Uterus (tissue), 2 donors: ENCODE measurements at regions not wholly inside any gene's neighbourhood (a gene's known extent, or its start where the extent isn't known, plus 50 kb on each side); places are given as distances from the start of the nearest gene placed in this dataset.

Experiments
- CTCF ChIP-seq, 4 experiments: fragments of 200-600 bp in 2 of 4; fragments of 450-650 bp in 2 of 4; sonication (generic) in 2 of 4; IDR thresholded peaks; one replicate each; pipeline ENCODE4 v1.5.1; 2016 to 2019; ENCODE audit warnings: antibody characterized with exemption in 4 of 4, mild to moderate bottlenecking in 2 of 4, moderate library complexity in 1 of 4
- POLR2A ChIP-seq, 2 donors: fragments of 450-650 bp; IDR thresholded peaks; one replicate each; pipeline ENCODE4 v1.6.1; 2016; ENCODE audit warnings: antibody characterized with exemption in 2 of 2, mild to moderate bottlenecking in 1 of 2, moderate library complexity in 1 of 2

- TF ChIP-seq POLR2A (IDR thresholded peaks at IDR 0.05): no peak
- TF ChIP-seq CTCF (IDR thresholded peaks at IDR 0.05): no peak
Measured at GRCh38 chr16:50428116-50428515, 59.3 kb upstream of the BRD7 start.
